GM06990 (cell line): ENCODE measurements at regions not wholly inside any gene's neighbourhood (a gene's known extent, or its start where the extent isn't known, plus 50 kb on each side); places are given as distances from the start of the nearest gene placed in this dataset.

Source experiments
- DNase-seq: peaks from one replicate; pipeline ENCODE4 v3.0.0-alpha.2; 2011; ENCODE audit not compliant: insufficient read length; ENCODE audit errors: extremely low read depth
- H3K27me3 ChIP-seq: replicated peaks from 2 replicates; pipeline ENCODE4 v1.6.0; 2011; ENCODE audit warnings: low read length; ENCODE audit not compliant: control insufficient read depth, insufficient read depth
- H3K36me3 ChIP-seq: 2 replicates; pipeline ENCODE4 v1.5.1; 2011; ENCODE audit warnings: low read length; ENCODE audit not compliant: control insufficient read depth, insufficient read depth
- H3K4me3 ChIP-seq: replicated peaks from 2 replicates; pipeline ENCODE4 v1.5.1; 2011; ENCODE audit warnings: low read depth, mild to moderate bottlenecking, control low read depth, low read length
- TF ChIP-seq, protein P1 (sequence below): IDR thresholded peaks from 2 replicates; pipeline ENCODE4 v1.5.1; 2011; ENCODE audit warnings: low read length, control low read depth, mild to moderate bottlenecking, inconsistent platforms; ENCODE audit not compliant: insufficient read depth, poor library complexity, severe bottlenecking

GRCh38 chr5:44714871-44715561 lies 93.7 kb upstream of the MRPS30 start:
- no peaks in the 10 kb centered on the region for H3K36me3 ChIP-seq
- TF ChIP-seq, protein P1, sequence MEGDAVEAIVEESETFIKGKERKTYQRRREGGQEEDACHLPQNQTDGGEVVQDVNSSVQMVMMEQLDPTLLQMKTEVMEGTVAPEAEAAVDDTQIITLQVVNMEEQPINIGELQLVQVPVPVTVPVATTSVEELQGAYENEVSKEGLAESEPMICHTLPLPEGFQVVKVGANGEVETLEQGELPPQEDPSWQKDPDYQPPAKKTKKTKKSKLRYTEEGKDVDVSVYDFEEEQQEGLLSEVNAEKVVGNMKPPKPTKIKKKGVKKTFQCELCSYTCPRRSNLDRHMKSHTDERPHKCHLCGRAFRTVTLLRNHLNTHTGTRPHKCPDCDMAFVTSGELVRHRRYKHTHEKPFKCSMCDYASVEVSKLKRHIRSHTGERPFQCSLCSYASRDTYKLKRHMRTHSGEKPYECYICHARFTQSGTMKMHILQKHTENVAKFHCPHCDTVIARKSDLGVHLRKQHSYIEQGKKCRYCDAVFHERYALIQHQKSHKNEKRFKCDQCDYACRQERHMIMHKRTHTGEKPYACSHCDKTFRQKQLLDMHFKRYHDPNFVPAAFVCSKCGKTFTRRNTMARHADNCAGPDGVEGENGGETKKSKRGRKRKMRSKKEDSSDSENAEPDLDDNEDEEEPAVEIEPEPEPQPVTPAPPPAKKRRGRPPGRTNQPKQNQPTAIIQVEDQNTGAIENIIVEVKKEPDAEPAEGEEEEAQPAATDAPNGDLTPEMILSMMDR, result no peak
- H3K27me3 ChIP-seq, result no peaks in the 10 kb centered on the region
- H3K4me3 ChIP-seq, result no peak overlapping the region
- DNase-seq, result no peak

DNA sequence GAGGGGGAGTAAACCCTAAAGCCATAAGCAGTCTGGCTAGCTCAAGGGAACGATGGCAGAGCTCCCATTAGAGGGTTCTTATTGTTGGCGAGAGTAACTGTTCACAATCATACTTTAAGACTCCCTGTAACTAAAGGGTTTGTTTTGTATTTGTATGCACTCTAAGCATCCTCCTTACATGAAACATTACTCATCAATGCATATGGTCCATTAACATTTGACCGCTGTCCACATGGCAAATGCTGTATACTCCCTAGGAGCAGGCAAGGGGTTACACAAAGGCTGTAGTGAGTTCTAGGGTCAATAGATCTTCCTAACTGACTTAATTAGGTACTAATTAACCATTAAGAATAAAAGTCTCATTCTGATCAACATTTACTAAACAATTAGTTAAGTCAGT lies 95.3 kb upstream of the MRPS30 start:
- no peak for DNase-seq
- Histone ChIP-seq H3K36me3 (no peaks in the 10 kb centered on the region), H3K27me3 (no peaks in the 10 kb centered on the region), H3K4me3 (no peak overlapping the region)
- TF ChIP-seq, protein P1, result no peak

DNA sequence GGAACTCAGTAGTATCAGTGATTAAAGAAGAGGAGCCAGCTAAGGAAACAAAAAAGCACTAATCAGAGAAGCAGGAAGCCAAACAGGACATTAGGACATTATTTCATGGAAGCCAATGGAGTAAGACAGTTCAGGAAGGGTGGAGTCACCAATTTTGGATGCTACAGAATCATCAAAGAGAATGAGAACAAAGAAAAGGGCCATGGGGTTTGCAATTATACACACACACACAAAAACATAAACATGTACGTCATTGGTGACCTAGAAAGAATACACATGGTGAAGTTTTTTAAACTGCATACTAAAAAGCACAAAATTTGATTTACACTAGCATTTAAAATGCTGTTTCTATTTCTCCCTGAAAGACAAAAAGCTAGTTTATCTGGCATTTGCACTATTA lies 96.8 kb upstream of the MRPS30 start:
- no peak overlapping the region for H3K4me3 ChIP-seq
- no peaks in the 10 kb centered on the region for H3K27me3 ChIP-seq
- TF ChIP-seq, protein P1, result no peak
- no peaks in the 10 kb centered on the region for H3K36me3 ChIP-seq
- no peak for DNase-seq

DNA sequence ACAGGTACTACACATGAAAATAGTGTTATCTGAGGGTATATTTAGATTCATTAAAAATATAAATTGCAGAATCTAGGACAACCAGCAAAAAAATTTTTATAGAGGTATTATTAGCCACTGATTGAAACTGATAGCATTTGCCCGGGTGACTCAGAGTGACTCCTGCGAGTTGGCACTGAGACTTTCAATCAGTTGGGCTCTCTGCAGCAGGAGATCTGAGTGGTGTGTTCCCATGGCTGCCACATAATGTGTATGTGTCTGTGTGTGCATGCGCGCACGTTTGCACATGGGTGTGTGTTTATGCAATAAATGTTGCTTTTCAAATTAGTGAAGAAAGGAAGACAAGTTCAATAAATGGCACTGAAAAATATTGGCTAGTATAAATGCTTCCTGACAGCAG lies 100.1 kb upstream of the MRPS30 start:
- H3K27me3 ChIP-seq, result no peaks in the 10 kb centered on the region
- no peaks in the 10 kb centered on the region for H3K36me3 ChIP-seq
- TF ChIP-seq, protein P1, result no peak
- no peak overlapping the region for H3K4me3 ChIP-seq
- no peak for DNase-seq

- Histone ChIP-seq H3K4me3 (no peak overlapping the region), H3K27me3 (no peaks in the 10 kb centered on the region), H3K36me3 (no peaks in the 10 kb centered on the region)
- TF ChIP-seq, protein P1, result no peak
- no peak for DNase-seq
Measured at GRCh38 chr5:44707721-44708120, 101.0 kb upstream of the MRPS30 start.

- no peak for DNase-seq
- Histone ChIP-seq H3K27me3 (no peaks in the 10 kb centered on the region), H3K4me3 (no peak overlapping the region), H3K36me3 (no peaks in the 10 kb centered on the region)
- TF ChIP-seq, protein P1, result no peak
Measured at GRCh38 chr5:44697025-44697424, 111.7 kb upstream of the MRPS30 start.
